ENCODE measurements at regions not wholly inside any gene's neighbourhood (a gene's known extent, or its start where the extent isn't known, plus 50 kb on each side); places are given as distances from the start of the nearest gene placed in this dataset.

GRCh38 chr16:51629576-51629975, 478.5 kb upstream of the SALL1 start:
- no peak for TF ChIP-seq POLR2AphosphoS5 (IDR thresholded peaks at IDR 0.05; ENCODE audit: low read depth, low read length)
- no peak for TF ChIP-seq ZFX (IDR thresholded peaks at IDR 0.05)
- TF ChIP-seq EZH2phosphoT487 (IDR thresholded peaks at IDR 0.05; ENCODE audit: borderline replicate concordance), result no peak
- no peak for TF ChIP-seq POLR2A (IDR thresholded peaks at IDR 0.05; ENCODE audit: borderline replicate concordance, extremely low read depth, insufficient read depth, insufficient read length)
- TF ChIP-seq CTCF (IDR thresholded peaks at IDR 0.05 in 2 of 3, conservative IDR thresholded peaks at IDR 0.05 in 1 of 3; ENCODE audit: borderline replicate concordance in 1 of 3, insufficient read depth in 1 of 3, low read depth in 2 of 3, low read length in 2 of 3), result no peak
- no peak for TF ChIP-seq CEBPB (IDR thresholded peaks at IDR 0.05; ENCODE audit: low read depth)
- no peak for TF ChIP-seq TCF7L2 (IDR thresholded peaks at IDR 0.05; ENCODE audit: borderline replicate concordance, extremely low read depth, insufficient read depth, insufficient read length)
- no peak for TF ChIP-seq EZH2 (IDR thresholded peaks at IDR 0.05)
